GM13977 (cell line): ENCODE measurements at regions not wholly inside any gene's neighbourhood (a gene's known extent, or its start where the extent isn't known, plus 50 kb on each side); places are given as distances from the start of the nearest gene placed in this dataset.
"Not testable (repeated sequence)": the region's sequence is repeated elsewhere in the genome, so short reads cannot be mapped to it uniquely, and the experiment has no call there.

Experiments
- DNase-seq: peaks from one replicate; pipeline ENCODE4 v3.0.0; 2012; ENCODE audit warnings: low spot score
- CTCF ChIP-seq: IDR thresholded peaks from 2 replicates; pipeline ENCODE4 v1.5.1; 2012; ENCODE audit warnings: mild to moderate bottlenecking, control low read depth; ENCODE audit not compliant: insufficient read depth; ENCODE audit errors: extremely low read depth, missing control alignments
- in situ Hi-C: fragments of 300-500 bp; cut with MboI; formaldehyde crosslinking; loops from one replicate; pipeline ENCODE4 v1.12.0; 2022; ENCODE audit warnings: low sequenced_read_pairs, low pct_unique_long_range_greater_than_20kb, mixed read lengths, inconsistent platforms; ENCODE audit not compliant: unreplicated experiment

DNA sequence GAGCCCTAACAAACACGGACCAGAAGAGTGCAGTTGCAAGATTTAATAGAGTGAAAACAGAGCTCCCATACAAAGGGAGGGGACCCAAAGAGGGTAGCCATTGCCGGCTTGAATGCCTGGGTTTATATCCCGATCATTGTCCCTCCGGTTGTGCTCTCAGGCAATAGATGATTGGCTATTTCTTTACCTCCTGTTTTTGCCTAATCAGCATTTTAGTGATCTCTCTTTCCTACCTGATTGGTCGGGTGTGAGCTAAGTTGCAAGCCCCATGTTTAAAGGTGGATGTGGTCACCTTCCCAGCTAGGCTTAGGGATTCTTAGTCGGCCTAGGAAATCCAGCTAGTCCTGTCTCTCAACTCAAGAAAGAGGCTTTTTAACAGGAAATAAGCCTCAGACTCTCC lies 186.9 kb upstream of the TBX22 start:
- DNase-seq, in situ Hi-C loops: not testable (repeated sequence)

DNA sequence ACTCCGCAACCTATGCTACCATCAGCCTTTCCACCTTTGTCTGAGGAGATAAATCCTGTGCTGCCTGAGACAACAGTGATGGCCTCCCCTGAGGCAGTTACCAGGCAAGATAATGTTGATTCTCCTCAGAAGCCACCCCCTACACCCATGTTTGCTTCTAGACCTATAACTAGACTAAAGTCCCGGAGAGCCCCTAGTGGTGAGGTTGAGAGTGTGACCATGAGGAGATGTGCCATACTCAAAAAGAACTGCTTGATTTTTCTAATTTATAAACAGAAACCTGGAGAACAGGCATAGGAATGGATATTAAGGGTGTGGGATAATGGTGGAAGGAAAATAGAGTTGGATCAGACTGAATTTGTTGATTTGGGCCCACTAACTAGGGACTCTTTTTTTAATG lies 164.4 kb upstream of the TBX22 start:
- in situ Hi-C loops, DNase-seq: not testable (repeated sequence)
- TF ChIP-seq CTCF: peak; percentile 2

DNA sequence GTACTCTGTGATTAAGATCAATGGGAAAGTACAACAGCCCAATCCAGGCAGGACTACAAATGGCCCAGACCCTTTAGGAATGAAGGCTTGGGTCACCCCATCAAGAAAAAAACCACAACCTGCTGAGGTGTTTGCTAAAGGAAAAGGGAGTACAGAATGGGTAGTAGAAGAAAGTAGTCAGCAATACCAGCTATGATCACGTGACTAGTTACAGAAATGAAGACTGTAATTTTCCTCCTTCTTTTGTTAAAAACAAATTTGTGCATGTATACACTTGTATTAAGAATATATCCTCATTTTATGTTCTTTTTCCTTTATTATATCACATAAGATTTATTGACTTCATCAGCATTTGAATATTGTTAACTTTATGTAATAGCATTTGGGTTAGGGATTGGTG lies 160.1 kb upstream of the TBX22 start:
- in situ Hi-C loops: no loop called here
- no peak for DNase-seq
- TF ChIP-seq CTCF: no peak
